Fibroblast of gingiva (primary cell): ENCODE measurements at regions not wholly inside any gene's neighbourhood (a gene's known extent, or its start where the extent isn't known, plus 50 kb on each side); places are given as distances from the start of the nearest gene placed in this dataset.

Experiments
- DNase-seq: peaks from one replicate; pipeline ENCODE4 v3.0.0-alpha.2; 2011; ENCODE audit warnings: low read depth

DNA sequence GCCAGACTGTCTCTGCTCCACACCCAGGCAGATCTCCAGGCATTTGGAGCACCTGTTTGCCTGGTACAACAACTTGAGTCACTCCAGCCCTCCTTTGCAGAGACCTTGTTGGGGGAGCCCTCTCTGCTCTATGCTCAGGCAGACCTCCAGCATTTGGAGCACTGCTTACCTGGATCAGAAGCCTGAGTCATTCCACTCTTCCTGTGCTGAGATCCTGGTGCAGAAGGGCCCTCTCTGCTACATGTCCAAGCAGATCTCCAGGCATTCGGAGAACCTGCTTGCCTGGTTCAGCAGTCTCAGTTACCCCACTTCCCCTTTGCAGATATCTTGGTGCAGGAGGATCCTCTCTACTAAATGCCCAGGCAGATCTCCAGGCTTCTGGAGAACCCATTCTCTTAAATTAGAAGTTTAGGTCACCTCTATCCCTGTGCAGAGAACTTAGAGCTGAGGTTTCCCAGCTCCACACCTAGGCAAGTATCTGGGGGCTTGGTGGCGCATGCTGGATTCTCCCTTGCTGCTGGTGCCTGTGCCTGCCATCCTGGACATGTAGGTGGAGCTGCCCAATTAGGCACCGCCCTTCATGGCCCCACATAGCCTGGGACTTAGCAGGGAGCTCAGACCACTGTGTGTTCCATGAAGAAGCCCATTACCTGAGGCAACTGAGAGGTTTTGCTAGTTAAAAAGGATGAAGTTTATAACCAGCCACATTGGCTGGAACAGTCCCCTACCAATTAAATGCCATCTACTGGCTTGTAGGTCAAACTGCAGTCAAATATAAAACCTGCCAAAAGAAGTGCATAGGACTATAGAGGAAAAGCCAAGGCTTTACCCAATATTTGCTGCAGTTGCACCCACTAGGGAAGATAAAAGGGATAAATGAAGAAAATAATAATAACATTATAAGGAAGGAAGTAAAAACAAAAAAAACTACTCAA is 97.6 kb upstream of the SLITRK6 start:
- DNase-seq, result no peak

DNA sequence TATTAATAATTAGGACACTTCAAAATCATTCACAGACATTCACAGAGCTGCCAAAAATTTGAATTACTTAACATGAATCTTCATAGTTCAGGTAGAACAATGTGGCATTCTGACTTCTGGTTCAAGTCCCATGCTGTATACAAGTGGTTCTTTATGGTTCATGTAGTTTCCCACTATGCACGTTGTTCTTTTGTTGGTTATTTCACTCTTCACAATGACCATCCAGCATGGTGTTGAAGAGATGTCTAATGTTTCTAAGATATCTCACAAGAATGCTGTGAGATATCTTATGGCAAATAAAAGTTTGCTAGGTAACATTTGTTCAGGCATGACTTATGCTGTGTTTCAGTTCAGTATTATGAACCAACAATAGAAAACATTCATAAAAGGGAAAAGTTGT is 88.2 kb upstream of the SLITRK6 start:
- DNase-seq, result no peak

DNA sequence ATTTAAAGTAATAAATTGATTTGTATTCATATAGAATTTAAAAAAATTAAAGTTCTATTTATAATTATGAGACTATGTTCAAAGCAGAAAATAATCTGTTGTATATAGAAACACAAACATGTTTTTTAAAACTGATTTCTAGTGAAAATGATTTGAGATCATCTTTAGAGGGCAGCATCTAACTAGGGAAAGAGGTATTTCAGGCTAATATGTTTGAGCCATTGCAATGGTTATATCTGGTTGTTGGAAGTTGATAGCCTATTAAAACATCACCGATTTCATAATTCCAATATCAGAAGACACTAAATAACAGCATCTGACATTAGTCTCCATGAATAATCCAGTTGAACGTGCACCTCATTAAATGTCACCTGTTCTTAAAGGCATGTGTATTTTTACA is 79.8 kb upstream of the SLITRK6 start:
- DNase-seq, result no peak

DNA sequence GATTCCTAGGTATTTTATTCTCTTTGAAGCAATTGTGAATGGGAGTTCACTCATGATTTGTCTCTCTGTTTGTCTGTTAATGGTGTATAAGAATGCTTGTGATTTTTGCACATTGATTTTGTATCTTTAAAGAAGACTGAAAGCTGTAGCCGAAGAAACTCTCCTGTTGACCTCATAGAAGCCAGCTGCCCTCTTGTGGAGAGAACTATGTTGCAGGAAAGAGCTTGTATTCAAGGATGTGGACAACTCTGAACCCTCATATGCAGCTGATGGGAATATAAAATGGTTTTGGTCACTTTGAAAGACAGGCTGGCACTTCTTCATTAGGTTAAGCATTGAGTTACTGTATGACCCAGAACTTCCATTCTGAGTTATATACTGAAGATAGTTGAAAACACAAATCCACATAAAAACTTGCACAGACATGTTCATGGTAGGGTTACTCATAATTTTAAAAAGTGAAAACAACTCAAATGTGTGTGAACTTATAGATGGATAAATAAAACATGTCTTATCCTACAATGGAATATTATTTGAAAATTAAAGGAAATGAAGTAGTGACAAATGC is 65.8 kb upstream of the SLITRK6 start:
- no peak for DNase-seq

DNA sequence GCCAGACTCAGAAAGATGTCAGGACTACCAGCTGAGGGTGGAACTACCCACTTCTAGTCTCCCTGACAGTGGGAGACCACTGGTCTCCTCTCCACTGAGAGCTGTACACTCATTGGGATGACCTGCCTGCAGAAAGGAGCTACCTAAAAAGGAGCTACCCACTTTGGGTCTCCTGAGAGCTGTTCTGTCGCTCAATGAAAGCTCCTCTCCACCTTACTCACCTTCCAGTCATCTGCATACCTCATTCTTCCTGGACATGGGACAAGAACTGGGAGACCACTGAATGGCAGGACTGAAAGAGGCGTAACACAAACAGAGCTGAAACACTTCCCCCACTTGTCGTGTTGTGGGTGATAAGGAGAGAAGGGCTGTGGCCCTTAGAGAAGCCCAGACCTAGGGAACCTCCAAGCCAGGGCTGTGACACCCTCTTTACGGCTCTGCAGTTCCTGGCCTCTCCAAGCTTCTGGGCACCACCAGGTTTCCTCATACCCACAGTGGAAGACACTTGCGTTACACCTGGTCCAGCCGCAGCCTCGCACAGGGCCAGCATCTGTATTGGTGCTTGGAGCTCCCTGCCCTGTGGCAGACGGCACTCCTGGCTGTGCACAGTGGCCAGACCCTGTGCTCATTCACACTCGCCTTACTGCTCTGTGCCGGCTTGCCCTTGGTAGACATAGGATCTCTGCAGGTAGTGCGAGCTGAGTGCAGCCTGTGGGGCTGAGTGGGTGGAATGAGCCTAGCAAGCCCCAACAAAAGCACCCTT is 54.9 kb upstream of the SLITRK6 start:
- no peak for DNase-seq

DNA sequence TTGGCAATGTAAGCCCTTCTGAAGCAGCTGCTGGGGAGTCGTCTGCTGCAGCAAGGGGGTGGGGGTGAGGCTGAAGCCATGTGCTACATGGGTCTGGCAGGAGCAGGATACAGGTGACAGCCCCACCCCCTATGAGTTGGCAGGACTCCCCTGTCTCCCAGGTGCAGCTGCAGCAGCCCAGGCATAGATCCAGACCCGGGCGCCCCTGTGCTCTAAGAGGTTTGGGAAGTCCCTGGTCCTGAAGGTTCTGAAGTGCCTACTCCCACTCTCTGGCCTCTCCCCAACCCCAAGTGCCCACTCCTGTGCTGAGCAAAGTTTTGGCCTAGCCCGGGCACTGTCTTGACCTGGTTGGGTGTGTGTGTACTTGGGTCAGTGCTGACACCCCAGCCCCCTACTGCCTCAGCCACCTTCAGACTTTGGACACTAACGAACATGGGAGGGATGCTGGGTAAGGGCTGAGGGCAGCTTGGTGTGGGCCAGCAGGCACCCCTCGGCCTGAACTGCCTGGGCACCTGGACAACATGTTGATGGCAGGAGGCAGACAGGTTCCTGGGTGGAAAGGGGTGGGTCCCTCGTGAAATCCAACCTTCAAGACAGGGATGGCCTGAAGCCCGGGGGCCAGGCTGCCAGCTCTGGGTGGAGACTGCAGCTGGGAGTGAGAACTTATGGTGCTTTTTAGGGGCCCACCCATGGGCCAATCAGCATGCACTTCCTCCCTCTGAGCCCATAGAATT is 54.1 kb upstream of the SLITRK6 start:
- no peak for DNase-seq
